Fibroblast of skin of scalp (primary cell): ENCODE measurements at regions not wholly inside any gene's neighbourhood (a gene's known extent, or its start where the extent isn't known, plus 50 kb on each side); places are given as distances from the start of the nearest gene placed in this dataset.
A peak's percentile ranks its signal among the peaks of the same experiment; 100 is the strongest.
"Not testable (repeated sequence)": the region's sequence is repeated elsewhere in the genome, so short reads cannot be mapped to it uniquely, and the experiment has no call there.

Experiments
- DNase-seq: peaks from one replicate; pipeline ENCODE4 v3.0.0-alpha.2; 2013

GRCh38 chrX:106220177-106220576 is 52.1 kb downstream of the PWWP3B start:
- DNase-seq: no peak

- no peak for DNase-seq
Observed at GRCh38 chrX:106243376-106243775, 75.3 kb downstream of the PWWP3B start.

GRCh38 chrX:106246511-106246910 is 78.4 kb downstream of the PWWP3B start:
- peak; percentile 2 for DNase-seq

GRCh38 chrX:106247162-106247561 is 79.1 kb downstream of the PWWP3B start:
- peak; percentile 6 for DNase-seq

- no peak for DNase-seq
Observed at GRCh38 chrX:106249706-106250379, 81.7 kb downstream of the PWWP3B start.

DNA sequence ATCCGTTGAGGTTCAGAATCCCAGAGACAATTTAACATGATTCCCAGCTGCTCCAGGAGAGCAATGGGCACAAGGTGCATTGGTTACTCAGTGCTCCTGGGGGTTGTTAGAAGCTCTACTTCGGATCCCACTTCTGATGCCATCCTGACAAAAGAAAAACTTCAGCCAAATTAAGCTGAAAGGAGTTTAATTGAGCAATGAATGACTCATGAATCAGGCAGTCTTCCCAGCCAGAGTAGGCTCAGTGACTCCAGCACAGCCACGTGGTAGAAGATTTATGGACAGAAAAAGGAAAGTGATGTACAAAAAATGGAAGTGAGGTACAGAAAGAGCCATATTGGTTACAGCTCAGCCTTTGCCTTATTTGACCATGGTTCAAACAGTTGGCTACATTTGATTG is 95.7 kb downstream of the PWWP3B start:
- peak; percentile 8 for DNase-seq

- DNase-seq: not testable (repeated sequence)
Observed at GRCh38 chrX:106273947-106274587, 106.0 kb downstream of the PWWP3B start.

DNA sequence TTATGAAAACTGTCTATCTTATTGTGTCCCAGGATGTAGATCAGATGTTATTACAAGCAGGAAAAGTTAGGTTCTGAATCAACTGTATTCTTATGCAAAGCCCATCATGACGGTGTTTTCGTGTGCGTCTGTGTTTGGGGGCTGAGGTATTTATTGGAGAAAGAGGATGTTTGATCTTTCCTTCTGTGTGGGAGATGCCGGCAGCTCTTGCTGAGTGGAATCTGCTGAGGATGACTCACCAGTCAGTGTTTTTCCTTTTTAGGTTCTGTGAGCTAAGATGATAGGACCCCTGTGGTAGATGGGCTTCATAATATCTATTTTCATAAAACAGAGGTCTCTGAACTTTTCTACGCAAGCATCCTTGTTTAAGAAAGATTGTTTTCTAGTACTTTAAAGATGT is 107.1 kb downstream of the PWWP3B start:
- not testable (repeated sequence) for DNase-seq

GRCh38 chrX:106278951-106279350 is 110.8 kb downstream of the PWWP3B start:
- DNase-seq: no peak

- no peak for DNase-seq
Observed at GRCh38 chrX:106281383-106281782, 113.3 kb downstream of the PWWP3B start.

- DNase-seq: no peak
Observed at GRCh38 chrX:106283841-106284240, 115.7 kb downstream of the PWWP3B start.

DNA sequence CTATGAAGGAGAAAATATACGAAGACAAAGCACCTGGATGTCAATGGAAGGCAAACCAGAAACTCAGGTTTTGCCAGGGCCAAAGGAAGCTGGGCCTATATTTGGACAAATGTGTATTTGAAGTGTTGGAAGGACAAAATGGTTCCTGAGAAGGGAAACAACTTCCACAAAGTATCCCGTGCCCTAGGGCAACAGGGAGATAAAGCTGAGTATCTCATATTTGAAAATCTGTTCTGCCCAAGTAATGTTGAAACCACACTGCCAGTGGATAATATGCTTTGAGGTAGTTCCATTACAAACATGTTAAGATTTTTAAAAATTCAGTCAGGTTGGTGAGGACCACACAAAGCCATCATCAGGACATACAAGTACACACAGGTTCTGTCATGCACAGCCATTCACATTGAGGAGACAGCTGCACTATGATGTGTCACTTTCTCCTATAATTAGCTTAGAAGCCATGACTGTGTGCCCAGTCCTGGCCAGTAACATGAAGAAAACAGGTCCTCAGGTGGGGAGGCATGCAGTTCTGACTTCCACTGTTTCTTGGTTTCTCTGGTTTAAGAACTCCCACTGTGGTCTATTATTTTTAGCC is 116.4 kb downstream of the PWWP3B start:
- DNase-seq: no peak

DNA sequence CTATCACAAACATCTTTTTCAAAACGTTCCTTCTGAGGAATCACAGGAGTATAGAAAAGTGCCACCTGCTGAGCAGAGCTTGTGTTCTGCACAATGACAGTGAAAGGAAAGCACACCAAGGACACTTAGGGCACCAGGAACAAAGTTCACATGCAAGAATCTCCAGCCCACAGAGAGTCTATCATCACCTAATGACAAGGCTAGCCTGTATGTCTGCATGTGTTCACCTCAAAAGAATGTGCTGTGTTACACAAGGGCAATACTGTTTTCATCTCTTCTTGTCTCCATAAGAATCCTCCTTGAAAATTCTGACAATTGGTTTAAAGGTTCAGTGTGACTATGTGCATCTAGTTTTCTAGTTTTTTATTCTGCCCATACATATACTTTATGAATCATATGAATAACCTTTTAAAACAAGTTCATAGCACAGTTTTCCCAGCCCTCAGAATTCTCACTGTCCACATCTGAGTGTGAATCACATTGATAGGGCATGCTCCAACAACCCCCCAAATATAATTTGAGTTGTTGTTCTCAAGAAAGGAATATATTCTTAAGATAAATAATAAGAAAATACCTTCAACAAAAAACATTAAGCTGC is 118.0 kb downstream of the PWWP3B start:
- DNase-seq: peak; percentile 20

DNA sequence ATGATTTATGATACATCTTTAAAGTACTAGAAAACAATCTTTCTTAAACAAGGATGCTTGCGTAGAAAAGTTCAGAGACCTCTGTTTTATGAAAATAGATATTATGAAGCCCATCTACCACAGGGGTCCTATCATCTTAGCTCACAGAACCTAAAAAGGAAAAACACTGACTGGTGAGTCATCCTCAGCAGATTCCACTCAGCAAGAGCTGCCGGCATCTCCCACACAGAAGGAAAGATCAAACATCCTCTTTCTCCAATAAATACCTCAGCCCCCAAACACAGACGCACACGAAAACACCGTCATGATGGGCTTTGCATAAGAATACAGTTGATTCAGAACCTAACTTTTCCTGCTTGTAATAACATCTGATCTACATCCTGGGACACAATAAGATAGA is 122.7 kb downstream of the PWWP3B start:
- not testable (repeated sequence) for DNase-seq

DNA sequence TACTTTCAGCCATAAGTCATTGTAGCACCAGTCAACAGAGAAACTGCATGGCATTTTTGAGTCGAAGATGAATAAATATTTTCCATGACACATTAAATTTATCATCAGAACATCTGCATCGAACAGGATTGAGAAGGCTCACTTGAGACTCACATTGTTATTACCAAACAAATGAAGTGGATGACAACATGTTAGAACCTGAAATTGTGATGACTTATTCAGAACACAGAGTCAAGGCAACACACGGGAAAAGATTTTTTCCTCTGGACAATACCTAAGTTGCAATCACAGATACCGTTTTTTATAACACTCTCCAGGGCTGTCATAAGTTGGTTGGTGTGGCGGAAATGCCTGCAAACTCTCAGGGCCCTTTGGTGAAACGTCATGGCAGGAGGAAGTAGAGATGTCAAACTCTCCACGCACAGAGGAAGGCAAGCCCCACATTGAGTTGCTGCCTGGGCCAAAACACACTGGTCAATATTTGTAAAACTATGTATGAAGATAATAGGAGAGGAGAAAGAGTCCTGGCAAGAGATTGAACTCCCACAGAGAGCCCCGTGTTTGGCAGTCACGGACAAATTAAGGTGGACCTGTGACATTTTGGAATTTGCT is 123.8 kb downstream of the PWWP3B start:
- not testable (repeated sequence) for DNase-seq

GRCh38 chrX:106300239-106300638 is 132.1 kb downstream of the PWWP3B start:
- no peak for DNase-seq

DNA sequence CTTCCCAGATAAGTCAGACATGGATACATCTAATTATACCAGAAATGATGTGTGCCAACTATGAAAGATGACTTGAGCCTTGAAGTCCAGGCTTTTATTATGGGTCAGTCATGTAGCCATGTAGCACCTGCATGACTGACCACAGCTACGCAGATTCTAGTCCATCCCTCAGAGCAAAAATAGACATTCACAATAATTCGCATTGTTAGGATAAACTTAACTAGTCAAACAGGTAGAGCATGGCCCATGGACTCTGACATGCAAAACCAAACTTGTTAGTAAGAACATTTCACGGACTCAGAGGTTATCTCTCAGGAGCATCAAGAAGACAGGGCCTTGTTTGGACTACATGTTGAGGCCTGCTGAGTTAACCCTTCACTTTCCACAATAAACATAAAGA is 132.6 kb downstream of the PWWP3B start:
- no peak for DNase-seq

DNA sequence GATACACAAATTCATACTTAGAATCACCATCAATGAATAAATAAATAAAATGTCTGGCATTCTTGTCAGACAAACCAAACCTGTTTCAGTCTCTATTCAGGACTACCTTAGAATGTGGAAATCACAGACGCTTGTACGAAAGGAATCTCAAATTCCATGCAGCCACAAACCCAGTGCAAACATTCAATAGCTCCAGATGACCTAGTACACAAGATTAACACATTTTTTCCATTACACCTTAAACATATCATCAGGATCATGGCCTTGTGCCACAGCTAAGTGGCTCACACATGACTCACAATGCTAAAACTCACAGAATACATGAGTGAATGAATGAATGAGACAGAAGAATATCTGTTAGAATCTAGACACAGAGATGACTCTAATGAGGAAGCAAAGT is 134.2 kb downstream of the PWWP3B start:
- DNase-seq: peak; percentile 3

GRCh38 chrX:106306391-106306947 is 138.4 kb downstream of the PWWP3B start:
- DNase-seq: no peak

- DNase-seq: no peak
Observed at GRCh38 chrX:106323357-106323756, 155.3 kb downstream of the PWWP3B start.

DNA sequence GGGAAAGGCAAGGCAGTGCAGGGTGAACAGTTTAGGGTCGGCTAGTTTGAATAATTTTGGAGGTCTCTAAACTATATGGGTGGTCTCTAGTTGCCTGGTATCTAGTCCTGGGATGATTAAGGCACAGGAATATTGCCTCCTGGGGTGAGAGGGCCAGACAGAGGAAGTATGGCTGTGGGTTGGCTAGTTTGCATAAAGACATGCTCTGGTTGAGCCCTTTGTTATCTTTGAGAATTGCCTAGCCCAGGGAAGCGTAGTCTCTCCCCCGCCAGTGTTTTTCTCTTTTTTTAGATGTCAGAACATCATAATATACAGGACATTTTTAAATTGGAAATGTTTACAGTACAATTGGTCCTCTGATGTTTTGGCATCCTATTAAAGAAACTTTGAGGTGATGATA is 163.5 kb downstream of the PWWP3B start:
- no peak for DNase-seq

DNA sequence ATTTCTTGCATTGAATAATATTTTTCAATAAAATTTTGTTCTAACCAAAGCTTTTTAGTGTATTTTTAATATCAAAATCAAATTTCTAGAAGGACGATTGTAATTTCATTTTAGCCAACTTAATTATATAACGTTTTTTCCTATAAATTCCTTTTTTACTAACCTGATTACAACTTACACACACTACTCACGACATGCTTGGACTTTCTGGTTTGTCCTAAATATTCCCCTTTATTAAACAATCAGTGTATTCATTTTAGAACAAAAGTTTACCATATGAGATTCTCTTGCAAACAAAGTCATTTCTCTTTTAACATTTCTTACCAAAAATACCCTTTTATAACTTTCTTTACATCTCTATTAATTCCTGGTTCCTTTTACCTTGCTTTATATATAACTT is 173.7 kb downstream of the PWWP3B start:
- DNase-seq: no peak

DNA sequence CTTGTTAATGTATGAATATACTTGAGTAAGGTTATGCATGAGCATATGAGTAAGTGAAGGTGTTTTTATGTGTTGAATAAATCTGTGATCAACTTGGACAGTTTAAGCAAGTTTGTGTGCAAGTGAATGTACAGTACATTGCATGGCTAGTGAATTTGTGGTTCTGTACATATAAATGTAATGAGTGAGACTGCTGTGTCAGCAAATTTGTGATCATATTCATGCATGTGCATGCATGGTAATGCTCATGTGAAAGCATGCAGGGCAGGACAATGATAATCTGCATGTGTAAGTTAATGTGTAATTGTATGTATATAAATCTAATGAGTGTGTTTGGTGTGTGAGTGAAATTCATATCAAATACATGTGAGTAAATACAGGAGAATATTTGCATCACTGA is 188.5 kb downstream of the PWWP3B start:
- DNase-seq: no peak
